ENCODE measurements at regions not wholly inside any gene's neighbourhood (a gene's known extent, or its start where the extent isn't known, plus 50 kb on each side); places are given as distances from the start of the nearest gene placed in this dataset.

GRCh38 chr6:144632266-144632665 lies 347.1 kb downstream of the UTRN start:
- TF ChIP-seq CTCF (IDR thresholded peaks at IDR 0.05): no peak
- TF ChIP-seq EZH2 (IDR thresholded peaks at IDR 0.05; ENCODE audit: borderline replicate concordance, insufficient read depth, low read depth, low read length, poor library complexity, severe bottlenecking): no peak
